A673 (cell line): ENCODE measurements at regions not wholly inside any gene's neighbourhood (a gene's known extent, or its start where the extent isn't known, plus 50 kb on each side); places are given as distances from the start of the nearest gene placed in this dataset.

ENCODE experiments used
- BruUV-seq: library from RNA; stranded (reverse); fragments of 400-500 nt; replicated peaks from 2 replicates; lab custom pipeline; 2021; lab: Mats Ljungman, UMichigan
- CTCF ChIA-PET: fragments of 300-600 bp; sonication (Branson Sonifier 250); formaldehyde crosslinking; loops from one replicate; lab custom pipeline; 2022; ENCODE audit warnings: antibody characterized with exemption; lab: Charles Lee
- POLR2A ChIA-PET: fragments of 300-600 bp; sonication (Branson Sonifier 250); formaldehyde crosslinking; loops from one replicate; lab custom pipeline; 2022; ENCODE audit warnings: antibody characterized with exemption; ENCODE audit not compliant: low non-redundant PET; lab: Charles Lee
- DNase-seq: peaks from one replicate; pipeline ENCODE4 v3.0.0-alpha.2; 2015; ENCODE audit warnings: low spot score
- H3K27ac ChIP-seq: fragments of 200-600 bp; sonication (generic); 2 replicates; pipeline ENCODE4 v1.5.1; 2016; ENCODE audit warnings: mixed run types, low read depth, mild to moderate bottlenecking, mixed read lengths, antibody characterized with exemption, low read length; ENCODE audit not compliant: poor library complexity, severe bottlenecking
- H3K27me3 ChIP-seq: fragments of 200-600 bp; sonication (generic); replicated peaks from 2 replicates; pipeline ENCODE4 v1.6.1; 2017; ENCODE audit warnings: mixed run types, low read depth, mild to moderate bottlenecking, mixed read lengths, antibody characterized with exemption, low read length; ENCODE audit not compliant: insufficient read depth, poor library complexity
- H3K36me3 ChIP-seq: fragments of 200-600 bp; sonication (generic); 2 replicates; pipeline ENCODE4 v1.6.1; 2016; ENCODE audit warnings: mixed run types, mild to moderate bottlenecking, mixed read lengths, antibody characterized with exemption, low read length; ENCODE audit not compliant: insufficient read depth, poor library complexity, severe bottlenecking
- H3K4me1 ChIP-seq: fragments of 200-600 bp; sonication (generic); 2 replicates; pipeline ENCODE4 v1.6.1; 2017; ENCODE audit warnings: mixed run types, mild to moderate bottlenecking, mixed read lengths, antibody characterized with exemption, low read length; ENCODE audit not compliant: insufficient read depth, poor library complexity, severe bottlenecking
- H3K4me3 ChIP-seq: fragments of 200-600 bp; sonication (generic); 2 replicates; pipeline ENCODE4 v1.5.1; 2016; ENCODE audit warnings: low read depth, mixed run types, mild to moderate bottlenecking, mixed read lengths, low read length; ENCODE audit not compliant: poor library complexity, severe bottlenecking
- H3K9me3 ChIP-seq: fragments of 200-600 bp; sonication (generic); 2 replicates; pipeline ENCODE4 v1.6.1; 2016; ENCODE audit warnings: mixed run types, low read depth, mild to moderate bottlenecking, mixed read lengths, antibody characterized with exemption, low read length; ENCODE audit not compliant: poor library complexity, severe bottlenecking
- CTCF ChIP-seq: fragments of 300-800, 200-600 bp; sonication (generic); conservative IDR thresholded peaks from 2 replicates; pipeline ENCODE4 v1.5.1; 2017; ENCODE audit warnings: low read depth, mild to moderate bottlenecking, antibody characterized with exemption, low read length, moderate library complexity, mixed read lengths
- EZH2 ChIP-seq: fragments of 200-600 bp; sonication (generic); IDR thresholded peaks from 2 replicates; pipeline ENCODE4 v1.6.1; 2017; ENCODE audit warnings: borderline replicate concordance, low read depth, mild to moderate bottlenecking, mixed read lengths, antibody characterized with exemption, low read length; ENCODE audit not compliant: poor library complexity, severe bottlenecking
- intact Hi-C: fragments of 100-400 bp; cut with micrococcal nuclease; formaldehyde crosslinking; loops from one replicate; pipeline ENCODE4 v1.10.0; 2022; ENCODE audit not compliant: unreplicated experiment

GRCh38 chr13:60754211-60755090 lies 357.4 kb downstream of the TDRD3 start:
- no TSS peak for BruUV-seq
- ChIA-PET POLR2A (no interaction called here), CTCF (no interaction called here)
- no peak overlapping the region for H3K4me3 ChIP-seq
- no peak for TF ChIP-seq EZH2
- TF ChIP-seq CTCF, result no peak
- H3K9me3 ChIP-seq, result no peaks in the 10 kb centered on the region
- H3K36me3 ChIP-seq, result no peaks in the 10 kb centered on the region
- peak overlapping the region; percentile 24 for H3K27ac ChIP-seq
- intact Hi-C loops, result loop anchor here (5.0 kb wide), 2 partner anchors 87 to 102 kb away; no protein-coding TSS in a partner anchor
- no peaks in the 10 kb centered on the region for H3K27me3 ChIP-seq
- peaks cover 48% of the 10 kb centered on the region for H3K4me1 ChIP-seq
- DNase-seq, result peak; percentile 70

- H3K4me3 ChIP-seq, result no peak overlapping the region
- ChIA-PET CTCF (no interaction called here), POLR2A (interaction anchor here (0.6 kb wide), 1 partner anchor 151 kb away, joined by 11 read pairs; no protein-coding TSS in a partner anchor)
- BruUV-seq, result no TSS peak
- DNase-seq, result no peak
- peaks cover 40% of the 10 kb centered on the region for H3K4me1 ChIP-seq
- intact Hi-C loops, result no loop called here
- no peaks in the 10 kb centered on the region for H3K36me3 ChIP-seq
- H3K27me3 ChIP-seq, result no peaks in the 10 kb centered on the region
- H3K27ac ChIP-seq, result no peak overlapping the region
- TF ChIP-seq EZH2, result no peak
- no peak for TF ChIP-seq CTCF
- no peaks in the 10 kb centered on the region for H3K9me3 ChIP-seq
These were observed 356.6 kb downstream of the TDRD3 start for GRCh38 chr13:60753641-60754040.

GRCh38 chr13:60745343-60745742 lies 348.3 kb downstream of the TDRD3 start:
- no peaks in the 10 kb centered on the region for H3K36me3 ChIP-seq
- H3K27me3 ChIP-seq, result no peaks in the 10 kb centered on the region
- BruUV-seq, result no TSS peak
- no peaks in the 10 kb centered on the region for H3K4me1 ChIP-seq
- no peak overlapping the region for H3K4me3 ChIP-seq
- H3K9me3 ChIP-seq, result no peaks in the 10 kb centered on the region
- no peak overlapping the region for H3K27ac ChIP-seq
- POLR2A ChIA-PET, result no interaction called here
- intact Hi-C loops, result no loop called here
- CTCF ChIA-PET, result no interaction called here
- TF ChIP-seq EZH2, result no peak
- no peak for TF ChIP-seq CTCF
- DNase-seq, result no peak
